ENCODE measurements at regions not wholly inside any gene's neighbourhood (a gene's known extent, or its start where the extent isn't known, plus 50 kb on each side); places are given as distances from the start of the nearest gene placed in this dataset.

DNA sequence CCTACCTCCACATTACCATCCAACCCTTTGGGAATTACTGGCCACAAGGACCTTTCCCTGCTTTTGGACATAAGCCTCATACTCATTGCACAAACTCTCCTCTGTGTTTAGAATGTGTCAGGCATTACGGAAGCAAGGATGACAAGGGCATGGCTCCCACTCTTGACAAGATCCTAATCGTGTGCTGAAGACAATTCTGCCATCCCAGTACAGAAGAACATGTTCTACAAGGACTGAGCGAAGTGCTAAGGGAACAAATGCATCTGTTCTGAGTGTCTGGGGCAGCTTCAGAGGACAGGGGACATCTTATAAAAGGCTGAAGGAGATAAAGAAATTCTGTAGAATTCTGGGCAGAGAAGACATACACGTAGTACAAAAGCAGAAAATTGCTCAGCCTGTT lies 378.5 kb upstream of the CAMK1G start:
- no peak for DNase-seq

DNA sequence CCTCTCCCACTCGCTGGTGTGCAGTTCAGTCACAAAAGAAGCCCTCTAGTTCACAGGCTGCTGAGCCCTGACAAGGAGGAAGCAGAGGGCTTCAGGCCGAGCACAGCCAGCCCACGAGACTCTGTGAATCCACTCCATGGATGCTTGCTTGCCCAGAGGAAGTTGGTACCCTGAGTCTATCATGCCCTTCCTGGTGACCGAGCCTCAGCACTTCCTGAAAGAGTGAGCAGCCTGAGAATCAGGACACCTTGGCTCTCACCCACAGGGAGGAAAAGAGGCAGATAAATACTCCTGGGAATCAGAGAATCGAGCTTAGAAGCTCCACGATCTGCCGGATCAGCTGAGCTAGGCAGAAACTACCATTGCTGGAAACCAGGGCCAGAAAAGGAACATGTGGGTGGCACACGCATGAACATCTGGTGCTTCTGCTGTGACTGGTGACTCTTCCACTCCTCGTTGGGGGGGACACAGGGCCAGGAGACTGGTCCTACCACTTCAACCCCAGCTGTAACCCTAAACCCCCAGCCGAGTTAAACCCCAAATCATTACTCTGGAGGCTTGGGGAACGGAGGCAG lies 376.3 kb upstream of the CAMK1G start:
- DNase-seq: no peak

DNA sequence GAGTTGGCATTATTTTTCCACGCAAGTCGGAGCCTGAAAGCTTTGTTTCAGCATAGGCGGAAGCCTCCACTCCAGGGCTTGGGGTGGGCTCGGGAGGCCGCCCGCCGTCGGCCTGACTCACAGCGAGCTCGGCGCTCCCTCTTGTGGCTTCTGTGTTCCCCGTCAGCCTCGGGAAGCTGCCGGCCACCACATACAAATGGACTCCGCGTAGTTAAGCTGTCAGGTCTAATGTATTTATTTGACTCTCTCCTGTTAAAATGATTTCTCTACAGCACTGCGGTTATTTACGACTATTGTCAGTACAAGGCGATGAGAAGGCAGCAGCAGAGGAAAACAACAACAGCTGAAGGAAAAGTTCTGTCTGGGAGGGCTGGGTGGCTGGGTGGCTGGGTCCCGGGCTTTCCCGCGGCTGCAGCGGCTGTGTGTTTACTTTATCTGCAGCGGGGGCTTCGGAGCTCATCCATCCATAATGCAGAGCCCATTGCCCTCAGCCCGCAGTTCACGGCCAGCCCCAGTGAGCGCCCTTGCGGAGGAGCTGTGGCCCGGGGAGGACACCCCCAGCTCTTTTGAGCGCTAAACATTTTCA lies 375.7 kb upstream of the CAMK1G start:
- DNase-seq: no peak

GRCh38 chr1:209208648-209209047 lies 374.9 kb upstream of the CAMK1G start:
- no peak for DNase-seq

- DNase-seq: no peak
These were observed 369.5 kb upstream of the CAMK1G start for GRCh38 chr1:209213989-209214388.

DNA sequence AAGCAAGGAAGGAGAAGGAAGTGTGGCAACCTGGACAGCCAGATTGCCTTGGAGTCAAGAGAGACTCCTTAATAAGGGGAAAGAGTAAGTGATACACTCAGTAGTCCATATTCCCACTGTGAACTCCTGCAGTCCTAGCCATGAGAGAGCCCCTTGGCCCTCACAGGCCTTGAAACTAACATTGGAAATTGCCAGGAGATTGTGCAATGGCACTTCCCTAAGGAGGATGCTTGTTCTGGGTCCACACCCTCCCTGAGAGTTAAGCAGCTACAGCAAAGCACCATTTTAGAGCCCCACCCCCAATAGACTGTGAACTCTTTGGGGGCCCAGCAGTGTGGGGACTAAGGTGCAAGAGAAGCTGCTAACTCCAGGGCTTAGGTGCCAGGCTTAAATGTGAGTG lies 367.7 kb upstream of the CAMK1G start:
- no peak for DNase-seq

- no peak for DNase-seq
These were observed 365.4 kb upstream of the CAMK1G start for GRCh38 chr1:209218113-209218512.

- DNase-seq: no peak
These were observed 364.5 kb upstream of the CAMK1G start for GRCh38 chr1:209218981-209219380.

GRCh38 chr1:209219791-209220524 lies 363.6 kb upstream of the CAMK1G start:
- DNase-seq: no peak

DNA sequence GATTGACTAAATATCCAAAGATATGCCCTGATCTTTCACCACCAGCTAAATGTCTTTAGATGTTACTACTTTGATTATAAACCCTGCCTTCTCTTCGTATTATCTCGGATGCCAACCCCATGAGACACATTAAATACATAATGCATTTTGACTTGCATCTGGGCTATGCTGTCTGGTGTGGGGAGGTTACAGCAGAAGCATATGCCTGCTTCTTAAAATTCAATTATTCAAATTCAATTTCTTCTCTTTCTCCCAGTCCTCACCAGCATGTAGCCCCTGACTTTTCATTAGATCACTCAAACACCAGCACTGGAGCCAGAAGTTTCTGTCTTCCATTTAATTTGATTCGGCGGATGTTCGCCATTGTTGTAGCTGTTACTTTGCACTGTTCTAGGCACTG lies 360.7 kb upstream of the CAMK1G start:
- no peak for DNase-seq

- no peak for DNase-seq
These were observed 359.7 kb upstream of the CAMK1G start for GRCh38 chr1:209223791-209224190.

DNA sequence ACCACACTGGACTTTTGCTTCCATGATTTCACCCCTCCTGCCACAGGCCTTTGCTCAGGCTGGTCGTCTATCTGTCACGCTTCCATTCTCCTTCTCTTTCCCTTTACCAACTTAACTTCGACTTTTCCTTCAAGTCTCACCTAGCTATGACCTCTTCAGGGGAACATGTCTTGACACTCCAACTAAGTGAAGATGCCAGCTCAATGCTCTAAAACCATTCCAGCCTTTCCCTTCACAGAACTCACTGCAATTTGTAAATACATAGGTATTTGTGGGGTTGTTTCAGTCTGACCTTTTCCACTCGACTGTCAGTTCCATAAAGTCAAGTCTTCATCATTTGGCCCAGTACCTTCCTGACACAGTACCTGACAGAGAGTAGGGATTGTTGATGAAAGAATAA lies 358.6 kb upstream of the CAMK1G start:
- no peak for DNase-seq

- DNase-seq: no peak
These were observed 356.3 kb upstream of the CAMK1G start for GRCh38 chr1:209227171-209227570.

GRCh38 chr1:209227941-209228340 lies 355.6 kb upstream of the CAMK1G start:
- DNase-seq: no peak

GRCh38 chr1:209229494-209230061 lies 353.9 kb upstream of the CAMK1G start:
- no peak for DNase-seq

GRCh38 chr1:209230314-209230713 lies 353.2 kb upstream of the CAMK1G start:
- DNase-seq: no peak

DNA sequence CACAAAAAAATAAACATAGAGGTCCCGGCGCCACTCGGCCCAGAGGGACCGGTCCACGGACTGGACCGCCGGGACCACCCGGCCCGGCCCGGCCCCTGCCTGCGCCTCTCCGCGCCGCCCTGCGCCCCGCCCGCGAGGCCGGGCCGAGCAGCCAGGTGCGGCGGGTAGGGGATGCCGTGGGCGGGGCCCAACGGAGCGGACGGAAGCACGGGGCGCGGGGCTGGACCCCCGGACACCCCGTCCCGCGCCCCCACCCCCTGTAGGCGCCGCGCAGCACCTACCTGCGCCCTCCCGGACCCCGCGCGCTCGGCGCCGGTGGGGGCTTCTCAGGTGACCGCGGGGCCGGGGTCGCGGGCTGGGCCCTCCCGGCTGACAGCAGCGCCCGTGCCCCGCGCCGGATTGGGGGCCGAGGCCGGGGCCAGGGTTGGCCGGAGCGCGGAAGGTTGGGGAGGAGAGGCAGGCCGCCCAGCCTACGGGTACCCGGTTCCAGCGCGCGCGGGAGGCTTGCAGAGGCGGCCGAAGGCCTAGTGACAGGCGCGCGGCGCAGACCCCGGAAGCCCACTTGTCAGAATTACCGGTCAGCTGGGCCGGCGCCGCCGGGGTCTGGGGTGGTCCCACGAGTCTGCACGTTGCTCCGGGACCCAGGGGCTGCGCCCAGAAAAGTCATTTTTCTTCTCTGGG lies 351.9 kb upstream of the CAMK1G start:
- no peak for DNase-seq

- no peak for DNase-seq
These were observed 351.3 kb upstream of the CAMK1G start for GRCh38 chr1:209232197-209232596.

DNA sequence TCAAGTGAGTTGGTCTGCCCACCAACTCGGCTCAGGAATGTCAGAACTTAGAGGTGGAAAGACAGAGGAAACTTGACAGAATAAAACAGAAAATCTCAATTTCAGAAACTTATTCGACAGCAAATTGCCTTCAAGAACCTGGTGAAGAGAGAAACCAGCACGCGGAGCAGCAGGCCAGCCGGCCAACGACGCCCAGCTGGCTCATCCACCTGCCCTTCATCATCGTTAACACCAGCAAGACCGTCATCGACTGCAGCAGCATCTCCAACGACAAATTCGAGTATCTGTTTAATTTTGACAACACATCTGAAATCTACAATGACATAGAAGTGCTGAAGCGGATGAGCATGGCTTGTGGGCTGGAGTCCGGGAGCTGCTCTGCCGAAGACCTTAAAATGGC lies 350.8 kb upstream of the CAMK1G start:
- DNase-seq: no peak

DNA sequence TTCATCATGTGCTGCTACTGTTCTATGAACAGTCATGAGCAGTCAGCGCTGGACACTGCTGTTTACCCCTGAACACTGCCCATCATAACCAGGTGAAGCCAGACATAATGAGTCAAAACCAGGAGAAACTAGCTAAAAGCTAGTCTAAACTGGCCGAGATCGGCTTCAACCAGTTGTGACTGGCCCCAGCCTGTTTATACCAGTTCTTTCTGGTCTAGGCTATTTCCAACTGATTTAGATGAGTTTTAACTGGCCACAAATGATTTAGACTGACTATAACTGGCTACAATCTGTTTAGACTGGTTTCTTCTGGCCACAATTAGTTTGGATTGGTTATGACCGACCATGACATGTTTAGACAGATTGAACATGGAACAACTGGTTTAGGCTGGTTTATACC lies 348.3 kb upstream of the CAMK1G start:
- DNase-seq: no peak

DNA sequence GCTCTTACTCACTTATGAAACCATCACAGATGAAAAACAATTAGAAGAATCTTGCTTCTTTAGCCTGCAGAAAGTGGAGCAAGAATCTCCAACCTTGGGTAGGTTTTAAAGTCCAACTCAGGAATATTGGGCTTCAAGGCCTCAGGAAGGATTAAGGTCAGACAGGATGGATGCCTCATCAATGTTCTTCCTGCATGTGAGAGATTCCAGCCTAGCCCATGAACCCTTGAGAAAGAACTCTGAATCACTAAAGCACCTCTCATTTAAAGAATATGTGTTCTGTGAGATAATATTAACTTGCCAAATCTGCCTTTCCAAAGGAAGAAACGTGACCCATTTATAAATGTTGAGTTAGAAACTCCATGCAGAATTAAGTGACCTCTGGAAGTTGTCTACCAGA lies 345.2 kb upstream of the CAMK1G start:
- no peak for DNase-seq

- no peak for DNase-seq
These were observed 343.2 kb upstream of the CAMK1G start for GRCh38 chr1:209240351-209240750.

DNA sequence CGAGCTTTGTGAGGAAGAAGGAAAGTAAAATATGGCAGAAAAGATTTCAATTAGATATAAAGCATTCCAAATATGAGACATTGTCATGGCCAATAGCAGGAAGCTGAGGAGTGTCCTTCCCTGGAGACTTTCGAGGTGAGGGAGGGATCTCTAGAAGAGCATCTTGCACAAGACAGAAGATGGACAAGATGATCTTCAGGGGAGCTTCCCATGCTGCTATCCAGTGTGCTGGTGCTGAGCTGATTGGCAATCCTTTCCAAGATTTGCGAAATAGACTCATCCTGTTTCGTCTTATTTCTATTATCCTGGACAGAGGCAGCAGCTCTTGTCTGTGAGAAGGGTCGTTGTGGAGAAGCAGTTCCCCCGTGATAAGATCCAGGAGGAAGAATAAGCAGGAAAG lies 342.0 kb upstream of the CAMK1G start:
- no peak for DNase-seq

All from activated CD4-positive, alpha-beta T cell treated with anti-CD3 and anti-CD28 coated beads, Interleukin-2, amount 50 U/mL, for 4 hours (primary cell).